NB4 (cell line): ENCODE measurements at regions not wholly inside any gene's neighbourhood (a gene's known extent, or its start where the extent isn't known, plus 50 kb on each side); places are given as distances from the start of the nearest gene placed in this dataset.

ENCODE experiments used
- DNase-seq: peaks from one replicate; pipeline ENCODE4 v3.0.0; 2010; ENCODE audit warnings: low read depth
- H3K4me3 ChIP-seq: one replicate; pipeline ENCODE4 v1.5.1; 2011; ENCODE audit warnings: mild to moderate bottlenecking, low read depth, low read length, moderate library complexity
- CTCF ChIP-seq: IDR thresholded peaks from one replicate; pipeline ENCODE4 v1.5.1; 2012; ENCODE audit warnings: low read depth, low read length
- MYC ChIP-seq: IDR thresholded peaks from 2 replicates; pipeline ENCODE4 v1.6.1; 2011; ENCODE audit warnings: low read depth, low read length
- POLR2A ChIP-seq: IDR thresholded peaks from 2 replicates; pipeline ENCODE4 v1.6.1; 2011; ENCODE audit warnings: mild to moderate bottlenecking; ENCODE audit not compliant: insufficient read length; ENCODE audit errors: extremely low read depth
- TF ChIP-seq, protein P1 (sequence below): IDR thresholded peaks from 2 replicates; pipeline ENCODE4 v1.6.1; 2011; ENCODE audit warnings: low read depth, low read length

DNA sequence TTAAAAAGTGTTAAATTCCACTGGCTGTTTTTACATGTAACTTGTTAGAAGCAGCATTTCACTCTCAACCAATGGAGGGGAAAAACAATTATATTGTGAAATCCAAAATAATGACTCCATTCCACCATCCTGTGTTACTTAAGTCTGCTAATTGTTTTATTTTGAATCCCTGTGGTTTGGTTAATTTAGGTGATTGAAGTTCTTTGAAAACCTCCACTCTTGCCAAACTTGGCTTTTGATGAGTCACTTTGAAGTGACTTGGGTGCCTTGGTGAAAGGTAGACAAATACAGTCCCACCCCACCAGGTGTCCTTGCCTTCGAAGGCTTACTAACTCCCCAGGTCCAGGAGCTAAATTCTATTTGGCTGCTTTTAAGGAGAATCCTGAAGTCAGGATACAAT, 1303.8 kb upstream of the NRXN1 start:
- no peak for TF ChIP-seq MYC
- no peak for TF ChIP-seq CTCF
- TF ChIP-seq, protein P1, sequence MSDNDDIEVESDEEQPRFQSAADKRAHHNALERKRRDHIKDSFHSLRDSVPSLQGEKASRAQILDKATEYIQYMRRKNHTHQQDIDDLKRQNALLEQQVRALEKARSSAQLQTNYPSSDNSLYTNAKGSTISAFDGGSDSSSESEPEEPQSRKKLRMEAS, result no peak
- no peak for TF ChIP-seq POLR2A
- H3K4me3 ChIP-seq, result no peak overlapping the region
- DNase-seq, result no peak

GRCh38 chr2:52334185-52334584, 1302.3 kb upstream of the NRXN1 start:
- no peak for DNase-seq
- TF ChIP-seq, protein P1, result no peak
- no peak for TF ChIP-seq CTCF
- TF ChIP-seq POLR2A, result no peak
- no peak for TF ChIP-seq MYC
- H3K4me3 ChIP-seq, result no peak overlapping the region

DNA sequence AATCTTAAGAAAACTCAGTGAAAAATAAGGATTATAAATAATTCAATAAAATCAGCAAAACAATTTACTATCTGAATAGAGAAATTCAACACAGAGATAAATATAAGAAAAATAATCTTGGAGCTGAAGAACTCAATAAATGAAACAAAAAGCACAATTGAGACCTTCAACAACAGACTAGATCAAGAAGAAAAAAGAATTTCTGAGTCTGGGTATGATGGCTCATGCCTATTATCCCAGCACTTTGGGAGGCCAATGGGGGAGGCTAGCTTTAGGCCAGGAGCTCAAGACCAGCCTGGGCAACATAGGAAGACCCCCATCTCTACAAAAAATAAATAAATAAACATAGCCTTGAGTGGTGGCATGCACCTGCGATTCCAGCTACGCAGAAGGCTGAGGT, 1295.7 kb upstream of the NRXN1 start:
- no peak for TF ChIP-seq CTCF
- TF ChIP-seq, protein P1, result no peak
- TF ChIP-seq POLR2A, result no peak
- TF ChIP-seq MYC, result no peak
- no peak overlapping the region for H3K4me3 ChIP-seq
- no peak for DNase-seq

- TF ChIP-seq MYC (no peak), POLR2A (no peak), CTCF (no peak)
- TF ChIP-seq, protein P1, result no peak
- no peak for DNase-seq
- H3K4me3 ChIP-seq, result no peak overlapping the region
Measured at GRCh38 chr2:52314231-52314630, 1282.3 kb upstream of the NRXN1 start.

DNA sequence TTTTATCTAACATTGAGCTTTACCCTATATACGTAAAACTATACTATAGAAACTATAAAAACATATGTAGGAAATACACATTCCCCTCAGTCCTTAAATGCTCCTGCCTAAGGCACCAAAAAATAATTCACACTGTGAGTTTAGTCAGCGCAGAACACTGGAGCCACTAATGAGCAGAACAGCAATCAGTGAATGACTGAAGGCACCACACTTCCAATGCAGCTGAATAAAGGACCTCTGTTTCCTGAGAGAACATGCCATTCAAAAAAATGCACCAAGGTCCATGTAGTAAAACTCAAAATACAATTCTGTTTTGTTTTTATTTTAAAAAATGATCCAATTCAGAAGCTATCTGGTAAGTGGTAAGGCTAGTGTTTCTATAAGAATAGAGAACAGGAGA, 1280.6 kb upstream of the NRXN1 start:
- H3K4me3 ChIP-seq, result no peak overlapping the region
- DNase-seq, result no peak
- TF ChIP-seq, protein P1, result no peak
- TF ChIP-seq MYC (no peak), CTCF (no peak), POLR2A (no peak)

- H3K4me3 ChIP-seq, result no peak overlapping the region
- TF ChIP-seq, protein P1, result no peak
- TF ChIP-seq CTCF (no peak), POLR2A (no peak), MYC (no peak)
- no peak for DNase-seq
Measured at GRCh38 chr2:52311862-52312261, 1279.9 kb upstream of the NRXN1 start.
